SK-N-SH treated with all-trans-retinoic acid at 6 μM for 48 hours (cell line): ENCODE measurements at regions not wholly inside any gene's neighbourhood (a gene's known extent, or its start where the extent isn't known, plus 50 kb on each side); places are given as distances from the start of the nearest gene placed in this dataset.

ENCODE experiments used
- ATAC-seq: fragments of 200-7000 bp; cut with Tn5 transposase; 3 replicates; pipeline ENCODE4 v1.9.1; 2020; ENCODE audit warnings: mild to moderate bottlenecking, moderate library complexity
- ARNTL ChIP-seq: fragments of 450-650 bp; formaldehyde crosslinking; IDR thresholded peaks from 2 replicates; pipeline ENCODE4 v1.5.0; 2020; ENCODE audit warnings: low read depth, mild to moderate bottlenecking, moderate library complexity, borderline replicate concordance
- BACH2 ChIP-seq: fragments of 250-450 bp; sonication (Bioruptor Pico); IDR thresholded peaks from 2 replicates; pipeline ENCODE4 v1.9.0; 2021; ENCODE audit warnings: mild to moderate bottlenecking, borderline replicate concordance
- CREB5 ChIP-seq: fragments of 250-450 bp; sonication (Bioruptor Pico); IDR thresholded peaks from 2 replicates; pipeline ENCODE4 v1.5.1; 2020; ENCODE audit warnings: low read depth, mild to moderate bottlenecking, moderate library complexity
- ESRRG ChIP-seq: fragments of 250-450 bp; sonication (Bioruptor Pico); IDR thresholded peaks from 2 replicates; pipeline ENCODE4 v1.6.1; 2021; ENCODE audit warnings: mild to moderate bottlenecking
- GLIS3 ChIP-seq: fragments of 250-450 bp; sonication (Bioruptor Pico); IDR thresholded peaks from 2 replicates; pipeline ENCODE4 v1.5.0; 2020; ENCODE audit warnings: mild to moderate bottlenecking, moderate library complexity
- ISL1 ChIP-seq: fragments of 250-450 bp; sonication (Bioruptor Pico); IDR thresholded peaks from 2 replicates; pipeline ENCODE4 v2.1.2; 2022; ENCODE audit warnings: mild to moderate bottlenecking, moderate library complexity
- OSR1 ChIP-seq: fragments of 250-450 bp; sonication (Bioruptor Pico); IDR thresholded peaks from 2 replicates; pipeline ENCODE4 v1.8.0; 2022; ENCODE audit warnings: moderate library complexity, mild to moderate bottlenecking, inconsistent platforms
- PPARA ChIP-seq: fragments of 250-450 bp; sonication (Bioruptor Pico); IDR thresholded peaks from 2 replicates; pipeline ENCODE4 v1.5.0; 2020; ENCODE audit warnings: mild to moderate bottlenecking, borderline replicate concordance
- RARB ChIP-seq: fragments of 250-450 bp; sonication (Bioruptor Pico); IDR thresholded peaks from 2 replicates; pipeline ENCODE4 v1.8.0; 2021; ENCODE audit warnings: mild to moderate bottlenecking, moderate library complexity
- SNAI2 ChIP-seq: fragments of 250-450 bp; sonication (Bioruptor Pico); IDR thresholded peaks from 2 replicates; pipeline ENCODE4 v1.5.0; 2020; ENCODE audit warnings: mild to moderate bottlenecking, moderate library complexity
- TCF4 ChIP-seq: fragments of 250-450 bp; sonication (Bioruptor Pico); IDR thresholded peaks from 2 replicates; pipeline ENCODE4 v1.8.0; 2021; ENCODE audit warnings: mild to moderate bottlenecking, moderate library complexity, borderline replicate concordance
- TOX ChIP-seq: fragments of 250-450 bp; sonication (Bioruptor Pico); IDR thresholded peaks from 2 replicates; pipeline ENCODE4 v1.8.0; 2021; ENCODE audit warnings: mild to moderate bottlenecking, moderate library complexity, borderline replicate concordance
- ZC3H10 ChIP-seq: fragments of 250-450 bp; sonication (Bioruptor Pico); IDR thresholded peaks from 2 replicates; pipeline ENCODE4 v1.5.1; 2021; ENCODE audit warnings: mild to moderate bottlenecking, moderate library complexity
- ZFP3 ChIP-seq: fragments of 250-450 bp; sonication (Bioruptor Pico); IDR thresholded peaks from 2 replicates; pipeline ENCODE4 v1.5.0; 2020; ENCODE audit warnings: mild to moderate bottlenecking, moderate library complexity
- ZFP30 ChIP-seq: fragments of 450-650 bp; formaldehyde crosslinking; IDR thresholded peaks from 2 replicates; pipeline ENCODE4 v1.5.0; 2022; ENCODE audit warnings: mild to moderate bottlenecking, moderate library complexity
- ZNF565 ChIP-seq: fragments of 450-650 bp; formaldehyde crosslinking; conservative IDR thresholded peaks from 2 replicates; pipeline ENCODE4 v1.5.0; 2020; ENCODE audit warnings: low read depth, mild to moderate bottlenecking, moderate library complexity
- ZNF70 ChIP-seq: fragments of 450-650 bp; formaldehyde crosslinking; IDR thresholded peaks from 2 replicates; pipeline ENCODE4 v1.5.0; 2020; ENCODE audit warnings: mild to moderate bottlenecking, moderate library complexity
- ZNF8 ChIP-seq: fragments of 450-650 bp; formaldehyde crosslinking; IDR thresholded peaks from 2 replicates; pipeline ENCODE4 v1.5.0; 2020; ENCODE audit warnings: mild to moderate bottlenecking, moderate library complexity
- TF ChIP-seq, protein P1 (sequence below): fragments of 250-450 bp; sonication (Bioruptor Pico); IDR thresholded peaks from 2 replicates; pipeline ENCODE4 v1.8.0; 2021; ENCODE audit warnings: low read depth, mild to moderate bottlenecking, moderate library complexity, borderline replicate concordance
- TF ChIP-seq, protein P2 (sequence below): fragments of 250-450 bp; sonication (Bioruptor Pico); IDR thresholded peaks from 2 replicates; pipeline ENCODE4 v1.5.0; 2020; ENCODE audit warnings: mild to moderate bottlenecking, moderate library complexity
- TF ChIP-seq, protein P3 (sequence below): fragments of 250-450 bp; sonication (Bioruptor Pico); IDR thresholded peaks from 2 replicates; pipeline ENCODE4 v1.5.1; 2021; ENCODE audit warnings: mild to moderate bottlenecking, moderate library complexity

DNA sequence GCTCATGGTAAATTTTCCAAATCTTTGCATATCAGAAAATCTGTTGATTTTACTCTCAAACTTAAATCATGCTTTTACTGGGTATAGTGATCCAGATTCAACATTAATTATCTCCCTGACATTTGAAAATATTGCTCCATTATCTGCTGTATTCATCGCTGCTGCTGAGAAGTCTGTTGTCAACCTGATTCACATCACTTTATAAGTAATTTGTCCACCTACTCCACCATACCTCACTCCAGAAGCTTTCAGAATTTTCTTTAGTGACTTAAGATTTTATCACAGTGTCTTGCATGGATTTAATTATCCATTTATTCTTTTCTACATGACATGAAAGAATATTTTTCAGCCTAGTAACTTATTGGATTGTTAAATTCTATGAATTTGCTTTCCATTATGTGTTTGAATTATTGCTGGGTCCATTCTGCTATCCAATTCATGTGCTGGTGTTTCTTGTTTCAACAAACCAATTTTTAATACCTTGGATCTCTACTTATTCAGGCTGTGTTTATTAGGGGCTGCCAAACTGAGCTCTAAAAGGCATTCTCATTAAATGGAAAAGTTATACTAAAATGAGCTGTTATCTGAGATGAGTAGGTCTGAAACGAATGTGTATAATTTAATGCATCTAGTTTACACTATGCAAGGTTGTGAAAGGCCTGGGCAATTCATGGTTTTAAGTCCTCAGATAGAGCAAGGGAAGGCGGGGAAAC, 519.3 kb upstream of the CDH11 start:
- ATAC-seq, result no peak
- TF ChIP-seq OSR1 (CRISPR knock-in tag) (no peak), SNAI2 (no peak), ZFP3 (CRISPR knock-in tag) (no peak), TCF4 (no peak), RARB (CRISPR knock-in tag) (no peak), ZNF8 (no peak), ESRRG (no peak), TOX (CRISPR knock-in tag) (no peak), ZFP30 (CRISPR knock-in tag) (no peak), ZNF70 (CRISPR knock-in tag) (no peak), ARNTL (CRISPR knock-in tag) (no peak)
- TF ChIP-seq, protein P1, sequence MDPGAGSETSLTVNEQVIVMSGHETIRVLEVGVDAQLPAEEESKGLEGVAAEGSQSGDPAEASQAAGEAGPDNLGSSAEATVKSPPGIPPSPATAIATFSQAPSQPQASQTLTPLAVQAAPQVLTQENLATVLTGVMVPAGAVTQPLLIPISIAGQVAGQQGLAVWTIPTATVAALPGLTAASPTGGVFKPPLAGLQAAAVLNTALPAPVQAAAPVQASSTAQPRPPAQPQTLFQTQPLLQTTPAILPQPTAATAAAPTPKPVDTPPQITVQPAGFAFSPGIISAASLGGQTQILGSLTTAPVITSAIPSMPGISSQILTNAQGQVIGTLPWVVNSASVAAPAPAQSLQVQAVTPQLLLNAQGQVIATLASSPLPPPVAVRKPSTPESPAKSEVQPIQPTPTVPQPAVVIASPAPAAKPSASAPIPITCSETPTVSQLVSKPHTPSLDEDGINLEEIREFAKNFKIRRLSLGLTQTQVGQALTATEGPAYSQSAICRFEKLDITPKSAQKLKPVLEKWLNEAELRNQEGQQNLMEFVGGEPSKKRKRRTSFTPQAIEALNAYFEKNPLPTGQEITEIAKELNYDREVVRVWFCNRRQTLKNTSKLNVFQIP (CRISPR knock-in tag), result no peak
- TF ChIP-seq, protein P2, sequence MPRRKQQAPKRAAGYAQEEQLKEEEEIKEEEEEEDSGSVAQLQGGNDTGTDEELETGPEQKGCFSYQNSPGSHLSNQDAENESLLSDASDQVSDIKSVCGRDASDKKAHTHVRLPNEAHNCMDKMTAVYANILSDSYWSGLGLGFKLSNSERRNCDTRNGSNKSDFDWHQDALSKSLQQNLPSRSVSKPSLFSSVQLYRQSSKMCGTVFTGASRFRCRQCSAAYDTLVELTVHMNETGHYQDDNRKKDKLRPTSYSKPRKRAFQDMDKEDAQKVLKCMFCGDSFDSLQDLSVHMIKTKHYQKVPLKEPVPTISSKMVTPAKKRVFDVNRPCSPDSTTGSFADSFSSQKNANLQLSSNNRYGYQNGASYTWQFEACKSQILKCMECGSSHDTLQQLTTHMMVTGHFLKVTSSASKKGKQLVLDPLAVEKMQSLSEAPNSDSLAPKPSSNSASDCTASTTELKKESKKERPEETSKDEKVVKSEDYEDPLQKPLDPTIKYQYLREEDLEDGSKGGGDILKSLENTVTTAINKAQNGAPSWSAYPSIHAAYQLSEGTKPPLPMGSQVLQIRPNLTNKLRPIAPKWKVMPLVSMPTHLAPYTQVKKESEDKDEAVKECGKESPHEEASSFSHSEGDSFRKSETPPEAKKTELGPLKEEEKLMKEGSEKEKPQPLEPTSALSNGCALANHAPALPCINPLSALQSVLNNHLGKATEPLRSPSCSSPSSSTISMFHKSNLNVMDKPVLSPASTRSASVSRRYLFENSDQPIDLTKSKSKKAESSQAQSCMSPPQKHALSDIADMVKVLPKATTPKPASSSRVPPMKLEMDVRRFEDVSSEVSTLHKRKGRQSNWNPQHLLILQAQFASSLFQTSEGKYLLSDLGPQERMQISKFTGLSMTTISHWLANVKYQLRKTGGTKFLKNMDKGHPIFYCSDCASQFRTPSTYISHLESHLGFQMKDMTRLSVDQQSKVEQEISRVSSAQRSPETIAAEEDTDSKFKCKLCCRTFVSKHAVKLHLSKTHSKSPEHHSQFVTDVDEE (CRISPR knock-in tag), result no peak

DNA sequence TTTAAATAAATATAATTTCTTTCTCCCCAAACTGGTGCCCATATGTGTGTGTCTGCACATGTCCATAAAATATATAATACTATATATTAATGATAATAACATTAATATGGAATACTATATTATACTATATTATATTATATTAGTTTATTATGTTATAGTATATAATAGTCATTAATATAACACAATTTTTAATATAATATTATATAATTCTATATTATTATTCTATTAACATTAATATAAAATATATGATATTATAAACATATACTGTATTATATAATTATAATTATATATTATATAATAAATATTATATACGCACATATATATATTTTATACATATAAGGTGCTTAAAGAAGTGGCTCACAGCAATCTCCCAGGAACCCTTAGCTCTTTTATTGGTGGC, 513.0 kb upstream of the CDH11 start:
- no peak for ATAC-seq
- TF ChIP-seq ARNTL (CRISPR knock-in tag), result no peak
- no peak for TF ChIP-seq TCF4
- no peak for TF ChIP-seq ZNF8
- no peak for TF ChIP-seq RARB (CRISPR knock-in tag)
- no peak for TF ChIP-seq ZFP3 (CRISPR knock-in tag)
- TF ChIP-seq GLIS3 (CRISPR knock-in tag), result no peak
- TF ChIP-seq OSR1 (CRISPR knock-in tag), result no peak
- no peak for TF ChIP-seq SNAI2

DNA sequence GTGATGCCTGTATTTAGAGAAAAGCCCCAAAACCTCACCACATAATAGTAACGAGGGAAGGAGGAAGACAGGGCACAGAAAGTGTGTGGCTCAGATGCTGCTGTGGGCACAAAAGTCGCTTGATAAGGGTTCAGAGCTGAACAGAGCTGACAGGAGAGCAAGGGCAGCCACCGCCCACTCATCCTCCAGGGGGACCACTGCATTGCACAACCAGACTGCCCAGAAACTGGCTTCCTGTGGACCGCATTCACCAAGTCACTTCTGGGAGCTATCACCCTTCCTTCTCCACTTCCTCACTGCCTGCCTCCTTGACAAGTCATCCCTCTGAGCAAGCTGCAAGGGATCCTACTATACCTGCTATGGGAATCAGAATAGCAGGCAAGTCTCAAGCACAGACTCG, 512.4 kb upstream of the CDH11 start:
- TF ChIP-seq, protein P3, sequence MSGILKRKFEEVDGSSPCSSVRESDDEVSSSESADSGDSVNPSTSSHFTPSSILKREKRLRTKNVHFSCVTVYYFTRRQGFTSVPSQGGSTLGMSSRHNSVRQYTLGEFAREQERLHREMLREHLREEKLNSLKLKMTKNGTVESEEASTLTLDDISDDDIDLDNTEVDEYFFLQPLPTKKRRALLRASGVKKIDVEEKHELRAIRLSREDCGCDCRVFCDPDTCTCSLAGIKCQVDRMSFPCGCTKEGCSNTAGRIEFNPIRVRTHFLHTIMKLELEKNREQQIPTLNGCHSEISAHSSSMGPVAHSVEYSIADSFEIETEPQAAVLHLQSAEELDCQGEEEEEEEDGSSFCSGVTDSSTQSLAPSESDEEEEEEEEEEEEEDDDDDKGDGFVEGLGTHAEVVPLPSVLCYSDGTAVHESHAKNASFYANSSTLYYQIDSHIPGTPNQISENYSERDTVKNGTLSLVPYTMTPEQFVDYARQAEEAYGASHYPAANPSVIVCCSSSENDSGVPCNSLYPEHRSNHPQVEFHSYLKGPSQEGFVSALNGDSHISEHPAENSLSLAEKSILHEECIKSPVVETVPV, result no peak
- TF ChIP-seq BACH2 (CRISPR knock-in tag) (no peak), ARNTL (CRISPR knock-in tag) (no peak), CREB5 (no peak)
- no peak for ATAC-seq

- ATAC-seq, result no peak
- TF ChIP-seq ZNF70 (CRISPR knock-in tag) (no peak), SNAI2 (no peak), ZNF8 (no peak), TOX (CRISPR knock-in tag) (no peak), RARB (CRISPR knock-in tag) (no peak), ARNTL (CRISPR knock-in tag) (no peak), OSR1 (CRISPR knock-in tag) (no peak), ZNF565 (CRISPR knock-in tag) (no peak), ESRRG (no peak), ZC3H10 (no peak), PPARA (no peak), ISL1 (CRISPR knock-in tag) (no peak), BACH2 (CRISPR knock-in tag) (no peak)
- TF ChIP-seq, protein P2 (CRISPR knock-in tag), result no peak
- TF ChIP-seq, protein P1 (CRISPR knock-in tag), result no peak
- TF ChIP-seq, protein P3, result no peak
Observed at GRCh38 chr16:65624666-65625065, 502.8 kb upstream of the CDH11 start.
